GM12878 (cell line): ENCODE measurements at regions not wholly inside any gene's neighbourhood (a gene's known extent, or its start where the extent isn't known, plus 50 kb on each side); places are given as distances from the start of the nearest gene placed in this dataset.

ENCODE experiments used
- ASH2L ChIP-seq: fragments of 300-600, 200-600 bp; sonication (generic); IDR thresholded peaks from 2 replicates; pipeline ENCODE4 v1.6.1; 2017; ENCODE audit warnings: low read depth, mild to moderate bottlenecking, borderline replicate concordance
- ATF7 ChIP-seq: fragments of 450-650 bp; IDR thresholded peaks from 2 replicates; pipeline ENCODE4 v1.6.1; 2016; ENCODE audit warnings: low read depth, mild to moderate bottlenecking
- BCL3 ChIP-seq: IDR thresholded peaks from 2 replicates; pipeline ENCODE4 v1.6.1; 2011; ENCODE audit warnings: borderline replicate concordance, low read depth, mild to moderate bottlenecking, moderate library complexity, low read length; ENCODE audit not compliant: insufficient read depth, poor library complexity, severe bottlenecking
- EP300 ChIP-seq, 2 experiments: fragments of 150-350 bp in 1 of 2; IDR thresholded peaks; 2 replicates each; pipeline ENCODE4 v1.6.1; 2011 to 2012; ENCODE audit warnings: low read depth in 2 of 2, low read length in 2 of 2, borderline replicate concordance in 1 of 2, improper control_type of control experiment in 1 of 2, inconsistent platforms in 1 of 2; ENCODE audit not compliant: control insufficient read depth in 1 of 2
- ETV6 ChIP-seq, 2 experiments: fragments of 450-650 bp in 1 of 2; IDR thresholded peaks in 1 of 2; conservative IDR thresholded peaks in 1 of 2; 2 replicates each; pipeline ENCODE4 v1.6.1; 2014; ENCODE audit warnings: antibody characterized with exemption in 1 of 2, borderline replicate concordance in 1 of 2, low read depth in 1 of 2, mild to moderate bottlenecking in 1 of 2, moderate library complexity in 1 of 2
- IRF5 ChIP-seq: fragments of 450-650 bp; IDR thresholded peaks from 2 replicates; pipeline ENCODE4 v1.6.1; 2017; ENCODE audit warnings: borderline replicate concordance
- MTA3 ChIP-seq: IDR thresholded peaks from 2 replicates; pipeline ENCODE4 v1.6.1; 2012; ENCODE audit warnings: low read length, inconsistent platforms, borderline replicate concordance
- NFYA ChIP-seq: IDR thresholded peaks from 2 replicates; pipeline ENCODE4 v1.6.1; 2011; ENCODE audit warnings: low read depth, mild to moderate bottlenecking, low read length, improper control_type of control experiment, borderline replicate concordance
- SUPT20H ChIP-seq: IDR thresholded peaks from 2 replicates; pipeline ENCODE4 v1.6.1; 2011; ENCODE audit warnings: low read depth, mild to moderate bottlenecking, low read length, moderate library complexity, borderline replicate concordance; ENCODE audit not compliant: control insufficient read depth
- YY1 ChIP-seq: IDR thresholded peaks from 2 replicates; pipeline ENCODE4 v1.6.1; 2011; ENCODE audit warnings: low read depth, mild to moderate bottlenecking, low read length
- TF ChIP-seq, protein P1 (sequence below): IDR thresholded peaks from 2 replicates; pipeline ENCODE4 v1.6.1; 2012; ENCODE audit warnings: mild to moderate bottlenecking, low read depth, low read length
- TF ChIP-seq, protein P2 (sequence below): fragments of 450-650 bp; IDR thresholded peaks from 2 replicates; pipeline ENCODE4 v1.6.1; 2018; ENCODE audit warnings: borderline replicate concordance, mild to moderate bottlenecking; ENCODE audit not compliant: partially characterized antibody

- TF ChIP-seq, protein P1, sequence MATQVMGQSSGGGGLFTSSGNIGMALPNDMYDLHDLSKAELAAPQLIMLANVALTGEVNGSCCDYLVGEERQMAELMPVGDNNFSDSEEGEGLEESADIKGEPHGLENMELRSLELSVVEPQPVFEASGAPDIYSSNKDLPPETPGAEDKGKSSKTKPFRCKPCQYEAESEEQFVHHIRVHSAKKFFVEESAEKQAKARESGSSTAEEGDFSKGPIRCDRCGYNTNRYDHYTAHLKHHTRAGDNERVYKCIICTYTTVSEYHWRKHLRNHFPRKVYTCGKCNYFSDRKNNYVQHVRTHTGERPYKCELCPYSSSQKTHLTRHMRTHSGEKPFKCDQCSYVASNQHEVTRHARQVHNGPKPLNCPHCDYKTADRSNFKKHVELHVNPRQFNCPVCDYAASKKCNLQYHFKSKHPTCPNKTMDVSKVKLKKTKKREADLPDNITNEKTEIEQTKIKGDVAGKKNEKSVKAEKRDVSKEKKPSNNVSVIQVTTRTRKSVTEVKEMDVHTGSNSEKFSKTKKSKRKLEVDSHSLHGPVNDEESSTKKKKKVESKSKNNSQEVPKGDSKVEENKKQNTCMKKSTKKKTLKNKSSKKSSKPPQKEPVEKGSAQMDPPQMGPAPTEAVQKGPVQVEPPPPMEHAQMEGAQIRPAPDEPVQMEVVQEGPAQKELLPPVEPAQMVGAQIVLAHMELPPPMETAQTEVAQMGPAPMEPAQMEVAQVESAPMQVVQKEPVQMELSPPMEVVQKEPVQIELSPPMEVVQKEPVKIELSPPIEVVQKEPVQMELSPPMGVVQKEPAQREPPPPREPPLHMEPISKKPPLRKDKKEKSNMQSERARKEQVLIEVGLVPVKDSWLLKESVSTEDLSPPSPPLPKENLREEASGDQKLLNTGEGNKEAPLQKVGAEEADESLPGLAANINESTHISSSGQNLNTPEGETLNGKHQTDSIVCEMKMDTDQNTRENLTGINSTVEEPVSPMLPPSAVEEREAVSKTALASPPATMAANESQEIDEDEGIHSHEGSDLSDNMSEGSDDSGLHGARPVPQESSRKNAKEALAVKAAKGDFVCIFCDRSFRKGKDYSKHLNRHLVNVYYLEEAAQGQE, result no peak
- no peak for TF ChIP-seq SUPT20H
- TF ChIP-seq ETV6 (conservative IDR thresholded peaks at IDR 0.05 in 1 of 2, IDR thresholded peaks at IDR 0.05 in 1 of 2; ENCODE audit: borderline replicate concordance in 1 of 2, low read depth in 1 of 2), result no peak
- no peak for TF ChIP-seq IRF5
- TF ChIP-seq YY1, result no peak
- no peak for TF ChIP-seq EP300 (IDR thresholded peaks at IDR 0.05; ENCODE audit: borderline replicate concordance in 1 of 2, control insufficient read depth in 1 of 2, low read depth in 2 of 2, low read length in 2 of 2)
- TF ChIP-seq, protein P2, sequence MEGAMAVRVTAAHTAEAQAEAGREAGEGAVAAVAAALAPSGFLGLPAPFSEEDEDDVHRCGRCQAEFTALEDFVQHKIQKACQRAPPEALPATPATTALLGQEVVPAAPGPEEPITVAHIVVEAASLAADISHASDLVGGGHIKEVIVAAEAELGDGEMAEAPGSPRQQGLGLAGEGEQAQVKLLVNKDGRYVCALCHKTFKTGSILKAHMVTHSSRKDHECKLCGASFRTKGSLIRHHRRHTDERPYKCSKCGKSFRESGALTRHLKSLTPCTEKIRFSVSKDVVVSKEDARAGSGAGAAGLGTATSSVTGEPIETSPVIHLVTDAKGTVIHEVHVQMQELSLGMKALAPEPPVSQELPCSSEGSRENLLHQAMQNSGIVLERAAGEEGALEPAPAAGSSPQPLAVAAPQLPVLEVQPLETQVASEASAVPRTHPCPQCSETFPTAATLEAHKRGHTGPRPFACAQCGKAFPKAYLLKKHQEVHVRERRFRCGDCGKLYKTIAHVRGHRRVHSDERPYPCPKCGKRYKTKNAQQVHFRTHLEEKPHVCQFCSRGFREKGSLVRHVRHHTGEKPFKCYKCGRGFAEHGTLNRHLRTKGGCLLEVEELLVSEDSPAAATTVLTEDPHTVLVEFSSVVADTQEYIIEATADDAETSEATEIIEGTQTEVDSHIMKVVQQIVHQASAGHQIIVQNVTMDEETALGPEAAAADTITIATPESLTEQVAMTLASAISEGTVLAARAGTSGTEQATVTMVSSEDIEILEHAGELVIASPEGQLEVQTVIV, result no peak
- TF ChIP-seq ASH2L, result no peak
- no peak for TF ChIP-seq BCL3
- TF ChIP-seq ATF7, result no peak
- TF ChIP-seq NFYA, result no peak
- TF ChIP-seq MTA3, result no peak
These were observed 570.0 kb upstream of the FLRT2 start (continued) for GRCh38 chr14:84959851-84960520.
